Osteoblast (primary cell): ENCODE measurements at regions not wholly inside any gene's neighbourhood (a gene's known extent, or its start where the extent isn't known, plus 50 kb on each side); places are given as distances from the start of the nearest gene placed in this dataset.

Source experiments
- DNase-seq: peaks from one replicate; pipeline ENCODE4 v3.0.0; 2011; ENCODE audit warnings: low spot score, mixed read lengths; ENCODE audit not compliant: insufficient read length; ENCODE audit errors: missing footprints
- H2AFZ ChIP-seq: 2 replicates; pipeline ENCODE4 v1.6.0; 2011; ENCODE audit warnings: mild to moderate bottlenecking, low read length
- H3K27ac ChIP-seq: 2 replicates; pipeline ENCODE4 v1.5.1; 2011; ENCODE audit warnings: mild to moderate bottlenecking, low read depth, low read length, moderate library complexity
- H3K27me3 ChIP-seq: 2 replicates; pipeline ENCODE4 v1.6.0; 2012; ENCODE audit warnings: mild to moderate bottlenecking, control low read depth, inconsistent platforms, low read length, moderate library complexity; ENCODE audit not compliant: insufficient read depth
- H3K36me3 ChIP-seq: 2 replicates; pipeline ENCODE4 v1.5.1; 2011; ENCODE audit warnings: mild to moderate bottlenecking, low read length, control low read depth, moderate library complexity; ENCODE audit not compliant: insufficient read depth
- H3K4me1 ChIP-seq: 2 replicates; pipeline ENCODE4 v1.5.1; 2011; ENCODE audit warnings: mild to moderate bottlenecking, low read length, control low read depth, moderate library complexity; ENCODE audit not compliant: insufficient read depth
- H3K4me2 ChIP-seq: 2 replicates; pipeline ENCODE4 v1.6.0; 2011; ENCODE audit warnings: mild to moderate bottlenecking, low read length; ENCODE audit not compliant: insufficient read depth
- H3K4me3 ChIP-seq: fragments of 200-600 bp; sonication (generic); 3 replicates; pipeline ENCODE4 v1.5.1; 2012; ENCODE audit warnings: mild to moderate bottlenecking, low read length, inconsistent platforms; ENCODE audit not compliant: insufficient read depth
- H3K79me2 ChIP-seq: 2 replicates; pipeline ENCODE4 v1.6.0; 2012; ENCODE audit warnings: mild to moderate bottlenecking, low read length, control low read depth, inconsistent platforms; ENCODE audit not compliant: insufficient read depth
- H3K9me3 ChIP-seq: 2 replicates; pipeline ENCODE4 v1.5.1; 2011; ENCODE audit warnings: low read depth, low read length, control low read depth
- H4K20me1 ChIP-seq: 2 replicates; pipeline ENCODE4 v1.6.0; 2012; ENCODE audit warnings: mild to moderate bottlenecking, low read length, control low read depth; ENCODE audit not compliant: insufficient read depth
- TF ChIP-seq, protein P1 (sequence below): IDR thresholded peaks from 2 replicates; pipeline ENCODE4 v1.5.1; 2011; ENCODE audit warnings: mild to moderate bottlenecking, low read depth, low read length, moderate library complexity; ENCODE audit errors: extremely low read depth

DNA sequence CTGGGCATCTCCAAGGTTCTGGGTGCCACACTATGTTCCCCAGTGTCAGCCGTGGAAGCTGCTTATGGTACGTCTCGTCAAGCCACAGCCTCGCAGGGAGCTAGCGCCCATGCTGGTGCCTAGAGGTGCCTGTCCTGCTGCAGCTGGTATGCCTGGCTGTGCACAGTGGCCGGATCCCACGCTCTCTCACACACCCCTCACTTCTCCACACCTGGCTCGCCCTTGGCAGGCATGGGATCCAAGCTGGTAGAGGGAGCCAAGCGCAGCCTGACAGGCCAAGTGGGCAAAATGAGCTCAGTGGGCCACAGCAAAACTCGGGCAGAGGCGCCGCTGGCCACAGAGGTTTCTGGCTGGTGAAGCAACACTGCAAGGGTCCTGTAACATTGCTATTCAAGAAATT, 156.1 kb upstream of the RBMS1 start:
- no peak overlapping the region for H2AFZ ChIP-seq
- no peaks in the 10 kb centered on the region for H3K27me3 ChIP-seq
- no peaks in the 10 kb centered on the region for H3K9me3 ChIP-seq
- H3K4me1 ChIP-seq = peaks cover 10% of the 10 kb centered on the region
- H3K4me2 ChIP-seq = no peak overlapping the region
- no peaks in the 10 kb centered on the region for H3K79me2 ChIP-seq
- H4K20me1 ChIP-seq = no peaks in the 10 kb centered on the region
- DNase-seq = no peak
- no peak overlapping the region for H3K27ac ChIP-seq
- no peaks in the 10 kb centered on the region for H3K36me3 ChIP-seq
- no peak overlapping the region for H3K4me3 ChIP-seq
- TF ChIP-seq, protein P1, sequence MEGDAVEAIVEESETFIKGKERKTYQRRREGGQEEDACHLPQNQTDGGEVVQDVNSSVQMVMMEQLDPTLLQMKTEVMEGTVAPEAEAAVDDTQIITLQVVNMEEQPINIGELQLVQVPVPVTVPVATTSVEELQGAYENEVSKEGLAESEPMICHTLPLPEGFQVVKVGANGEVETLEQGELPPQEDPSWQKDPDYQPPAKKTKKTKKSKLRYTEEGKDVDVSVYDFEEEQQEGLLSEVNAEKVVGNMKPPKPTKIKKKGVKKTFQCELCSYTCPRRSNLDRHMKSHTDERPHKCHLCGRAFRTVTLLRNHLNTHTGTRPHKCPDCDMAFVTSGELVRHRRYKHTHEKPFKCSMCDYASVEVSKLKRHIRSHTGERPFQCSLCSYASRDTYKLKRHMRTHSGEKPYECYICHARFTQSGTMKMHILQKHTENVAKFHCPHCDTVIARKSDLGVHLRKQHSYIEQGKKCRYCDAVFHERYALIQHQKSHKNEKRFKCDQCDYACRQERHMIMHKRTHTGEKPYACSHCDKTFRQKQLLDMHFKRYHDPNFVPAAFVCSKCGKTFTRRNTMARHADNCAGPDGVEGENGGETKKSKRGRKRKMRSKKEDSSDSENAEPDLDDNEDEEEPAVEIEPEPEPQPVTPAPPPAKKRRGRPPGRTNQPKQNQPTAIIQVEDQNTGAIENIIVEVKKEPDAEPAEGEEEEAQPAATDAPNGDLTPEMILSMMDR = no peak

DNA sequence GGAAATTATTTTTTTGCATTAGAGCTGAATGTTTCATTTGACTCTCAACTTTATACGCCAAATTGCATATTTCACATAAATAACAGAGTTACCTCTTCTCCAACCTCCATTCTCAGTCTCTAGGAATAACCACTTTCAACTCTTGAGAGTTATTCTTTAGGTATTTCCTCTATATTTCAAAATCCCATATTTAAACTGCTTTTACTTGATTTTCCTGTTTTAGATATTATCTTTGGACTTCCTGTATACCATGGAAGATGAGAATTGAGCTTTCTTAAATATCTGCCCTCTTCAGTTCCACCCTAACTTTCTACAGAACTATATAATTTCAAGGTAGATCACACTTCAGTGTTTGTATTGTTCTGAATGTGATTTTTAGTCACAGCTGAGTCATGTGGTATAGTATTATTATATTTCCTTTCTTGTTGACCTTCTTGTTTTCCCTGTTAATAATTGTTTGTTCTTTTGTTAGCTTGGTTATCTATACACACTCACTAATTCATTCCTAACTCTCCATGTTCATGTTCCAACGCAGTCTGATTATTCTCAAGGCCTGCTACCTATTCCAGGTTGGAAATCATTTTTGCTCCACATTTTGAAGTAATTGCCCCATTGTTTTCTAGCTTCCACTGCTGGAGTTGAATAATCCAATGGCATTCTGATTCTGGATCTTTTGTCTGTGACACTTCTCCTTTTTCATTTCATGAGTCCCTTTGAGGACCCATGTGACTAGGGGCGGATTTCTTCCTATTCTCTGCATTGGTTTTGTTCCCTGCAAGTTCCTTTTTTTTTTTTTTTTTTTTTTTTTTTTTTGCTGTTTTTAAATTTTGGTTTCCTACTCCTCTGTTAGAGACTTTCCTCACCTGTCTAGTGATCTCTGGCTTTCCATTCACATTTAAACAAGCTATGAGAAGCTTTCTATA, 156.8 kb upstream of the RBMS1 start:
- H3K27ac ChIP-seq = no peak overlapping the region
- H3K4me2 ChIP-seq = no peak overlapping the region
- H3K36me3 ChIP-seq = no peaks in the 10 kb centered on the region
- no peaks in the 10 kb centered on the region for H3K79me2 ChIP-seq
- no peaks in the 10 kb centered on the region for H3K9me3 ChIP-seq
- TF ChIP-seq, protein P1 = no peak
- H3K27me3 ChIP-seq = no peaks in the 10 kb centered on the region
- H4K20me1 ChIP-seq = no peaks in the 10 kb centered on the region
- DNase-seq = no peak
- H3K4me1 ChIP-seq = peaks cover 10% of the 10 kb centered on the region
- H2AFZ ChIP-seq = no peak overlapping the region
- H3K4me3 ChIP-seq = no peak overlapping the region

DNA sequence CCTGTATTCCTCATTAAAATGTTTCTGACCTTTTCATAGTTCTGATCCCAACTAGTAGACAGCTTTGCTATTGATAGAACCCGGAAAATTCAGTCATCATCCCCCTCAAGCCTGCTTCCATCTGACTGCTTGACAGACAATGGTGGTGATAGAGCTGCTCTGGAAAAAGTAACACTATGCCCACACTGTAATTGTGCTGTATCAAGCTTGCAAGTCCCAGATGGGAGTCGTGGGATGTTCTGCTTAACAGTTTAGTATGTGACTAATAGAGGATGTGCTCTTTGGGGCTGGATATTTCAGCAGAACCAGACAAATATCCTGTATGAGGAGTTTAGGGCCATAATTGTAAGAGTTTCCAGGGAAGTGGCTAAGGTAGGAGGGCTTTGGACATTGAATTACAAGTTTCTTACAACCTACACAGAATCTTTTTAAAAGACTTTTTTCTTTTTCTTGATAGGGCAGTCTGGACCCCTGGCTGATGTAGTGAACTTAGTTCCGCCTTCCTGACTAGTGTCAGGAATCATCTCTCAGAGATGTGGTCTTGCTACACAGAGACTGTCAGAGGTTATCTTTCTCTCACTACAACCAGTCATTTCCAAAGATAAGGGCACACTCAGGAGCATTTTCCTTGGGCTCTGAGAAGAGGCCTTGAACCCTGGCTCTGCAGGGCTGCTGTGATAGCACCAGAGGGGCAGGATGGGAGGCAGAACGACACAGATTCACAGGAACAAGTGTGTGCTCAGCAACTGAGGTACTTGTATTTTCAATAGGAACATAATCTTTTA, 158.0 kb upstream of the RBMS1 start:
- H3K27ac ChIP-seq = no peak overlapping the region

More for the DNA sequence above, 158.0 kb upstream of the RBMS1 start:
- Histone ChIP-seq H4K20me1 (no peaks in the 10 kb centered on the region), H3K4me3 (no peak overlapping the region), H3K9me3 (no peaks in the 10 kb centered on the region), H3K79me2 (no peaks in the 10 kb centered on the region), H3K4me1 (peaks cover 10% of the 10 kb centered on the region), H2AFZ (peak overlapping the region; percentile 5), H3K36me3 (no peaks in the 10 kb centered on the region), H3K27me3 (no peaks in the 10 kb centered on the region), H3K4me2 (no peak overlapping the region)
- TF ChIP-seq, protein P1 = no peak
- DNase-seq = peak; percentile 93
